Neural progenitor cell (in vitro differentiated cells): ENCODE measurements at regions not wholly inside any gene's neighbourhood (a gene's known extent, or its start where the extent isn't known, plus 50 kb on each side); places are given as distances from the start of the nearest gene placed in this dataset.

Experiments
- DNase-seq: peaks from one replicate; pipeline ENCODE4 v3.0.0-alpha.2; 2016; ENCODE audit warnings: low spot score
- H2AFZ ChIP-seq: fragments of 200-600 bp; sonication (generic); replicated peaks from 2 replicates; pipeline ENCODE4 v1.6.1; 2016; ENCODE audit warnings: antibody characterized with exemption
- H3F3A ChIP-seq: fragments of 200-600 bp; sonication (generic); 2 replicates; pipeline ENCODE4 v1.6.1; 2016; ENCODE audit warnings: antibody characterized with exemption, low read depth
- H3K27ac ChIP-seq: fragments of 200-600 bp; sonication (generic); 2 replicates; pipeline ENCODE4 v1.5.1; 2016; ENCODE audit warnings: mild to moderate bottlenecking
- H3K27me3 ChIP-seq: fragments of 200-600 bp; sonication (generic); 2 replicates; pipeline ENCODE4 v1.6.1; 2016; ENCODE audit warnings: mild to moderate bottlenecking, moderate library complexity
- H3K36me3 ChIP-seq: fragments of 200-600 bp; sonication (generic); 2 replicates; pipeline ENCODE4 v1.5.1; 2016
- H3K4me1 ChIP-seq: fragments of 200-600 bp; sonication (generic); 2 replicates; pipeline ENCODE4 v1.6.1; 2016; ENCODE audit warnings: mixed run types
- H3K4me2 ChIP-seq: fragments of 200-600 bp; sonication (generic); 2 replicates; pipeline ENCODE4 v1.6.1; 2016
- H3K4me3 ChIP-seq: fragments of 200-600 bp; sonication (generic); 2 replicates; pipeline ENCODE4 v1.5.1; 2016
- H3K79me2 ChIP-seq: fragments of 200-600 bp; sonication (generic); 2 replicates; pipeline ENCODE4 v1.6.1; 2016; ENCODE audit warnings: low read depth
- H3K9ac ChIP-seq: fragments of 200-600 bp; sonication (generic); 2 replicates; pipeline ENCODE4 v1.6.1; 2016
- H3K9me3 ChIP-seq: fragments of 200-600 bp; sonication (generic); 2 replicates; pipeline ENCODE4 v1.5.1; 2016; ENCODE audit warnings: low read depth
- H4K20me1 ChIP-seq: fragments of 200-600 bp; sonication (generic); 2 replicates; pipeline ENCODE4 v1.6.1; 2016; ENCODE audit warnings: low read depth
- H3K27ac Mint-ChIP-seq: 3 replicates; pipeline ENCODE4 v1.8.0; 2021; ENCODE audit warnings: mixed read lengths
- H3K27me3 Mint-ChIP-seq: 2 replicates; pipeline ENCODE4 v1.8.0; 2022; ENCODE audit warnings: low read depth, mild to moderate bottlenecking, inconsistent platforms, moderate library complexity, mixed read lengths; ENCODE audit not compliant: insufficient read depth
- H3K36me3 Mint-ChIP-seq: 3 replicates; pipeline ENCODE4 v1.8.0; 2021; ENCODE audit warnings: mixed read lengths
- H3K4me1 Mint-ChIP-seq: 3 replicates; pipeline ENCODE4 v1.8.0; 2021; ENCODE audit warnings: mixed read lengths
- H3K4me3 Mint-ChIP-seq: 3 replicates; pipeline ENCODE4 v1.8.0; 2021; ENCODE audit warnings: mild to moderate bottlenecking, moderate library complexity, mixed read lengths
- H3K9me3 Mint-ChIP-seq: 3 replicates; pipeline ENCODE4 v1.8.0; 2020; ENCODE audit warnings: mixed read lengths
- CTCF ChIP-seq: fragments of 200-600 bp; sonication (generic); IDR thresholded peaks from 2 replicates; pipeline ENCODE4 v1.5.1; 2017; ENCODE audit warnings: antibody characterized with exemption, mild to moderate bottlenecking
- EZH2 ChIP-seq: fragments of 200-600 bp; sonication (generic); IDR thresholded peaks from 2 replicates; pipeline ENCODE4 v1.6.1; 2017; ENCODE audit warnings: antibody characterized with exemption, mild to moderate bottlenecking, moderate library complexity
- EZH2phosphoT487 ChIP-seq: fragments of 200-600 bp; sonication (generic); IDR thresholded peaks from 2 replicates; pipeline ENCODE4 v1.6.1; 2017; ENCODE audit warnings: antibody characterized with exemption

- H3F3A ChIP-seq = no peaks in the 10 kb centered on the region
- peaks cover 16% of the 10 kb centered on the region for H3K4me1 Mint-ChIP-seq
- TF ChIP-seq EZH2 (no peak), CTCF (no peak), EZH2phosphoT487 (no peak)
- no peak overlapping the region for H3K4me3 Mint-ChIP-seq
- no peak overlapping the region for H2AFZ ChIP-seq
- H3K36me3 ChIP-seq = no peaks in the 10 kb centered on the region
- DNase-seq = no peak
- no peak overlapping the region for H3K4me3 ChIP-seq
- H3K79me2 ChIP-seq = no peaks in the 10 kb centered on the region
- H3K4me1 ChIP-seq = peaks cover 9% of the 10 kb centered on the region
- H3K9me3 Mint-ChIP-seq = no peaks in the 10 kb centered on the region
- H3K27me3 Mint-ChIP-seq = peaks cover 2% of the 10 kb centered on the region
- no peaks in the 10 kb centered on the region for H4K20me1 ChIP-seq
- no peaks in the 10 kb centered on the region for H3K27me3 ChIP-seq
- H3K36me3 Mint-ChIP-seq = no peaks in the 10 kb centered on the region
- no peak overlapping the region for H3K27ac ChIP-seq
- no peaks in the 10 kb centered on the region for H3K9me3 ChIP-seq
- H3K27ac Mint-ChIP-seq = no peak overlapping the region
- H3K4me2 ChIP-seq = no peak overlapping the region
- no peak overlapping the region for H3K9ac ChIP-seq
Measured at GRCh38 chr1:4146101-4146500, 246.0 kb upstream of the C1orf174 start.

GRCh38 chr1:4146614-4147013 is 246.5 kb upstream of the C1orf174 start:
- Histone ChIP-seq H3K4me2 (no peak overlapping the region), H3K9ac (no peak overlapping the region), H2AFZ (no peak overlapping the region), H4K20me1 (no peaks in the 10 kb centered on the region), H3K79me2 (no peaks in the 10 kb centered on the region), H3F3A (no peaks in the 10 kb centered on the region), H3K36me3 (no peaks in the 10 kb centered on the region), H3K27me3 (no peaks in the 10 kb centered on the region), H3K4me1 (peaks cover 9% of the 10 kb centered on the region), H3K27ac (no peak overlapping the region), H3K4me3 (no peak overlapping the region), H3K9me3 (no peaks in the 10 kb centered on the region)
- no peak for DNase-seq
- H3K27ac Mint-ChIP-seq = no peak overlapping the region
- peaks cover 18% of the 10 kb centered on the region for H3K4me1 Mint-ChIP-seq
- H3K4me3 Mint-ChIP-seq = no peak overlapping the region
- H3K9me3 Mint-ChIP-seq = no peaks in the 10 kb centered on the region
- H3K27me3 Mint-ChIP-seq = peaks cover 2% of the 10 kb centered on the region
- TF ChIP-seq EZH2 = no peak
- no peak for TF ChIP-seq EZH2phosphoT487
- TF ChIP-seq CTCF = no peak
- no peaks in the 10 kb centered on the region for H3K36me3 Mint-ChIP-seq

- Histone ChIP-seq H3K36me3 (no peaks in the 10 kb centered on the region), H3K9ac (no peak overlapping the region), H3F3A (no peaks in the 10 kb centered on the region), H3K27me3 (no peaks in the 10 kb centered on the region), H3K79me2 (no peaks in the 10 kb centered on the region), H2AFZ (peak overlapping the region; percentile 17), H3K27ac (no peak overlapping the region), H4K20me1 (no peaks in the 10 kb centered on the region), H3K9me3 (no peaks in the 10 kb centered on the region), H3K4me2 (no peak overlapping the region), H3K4me3 (no peak overlapping the region), H3K4me1 (peaks cover 9% of the 10 kb centered on the region)
- Mint-ChIP-seq H3K27me3 (peaks cover under 1% of the 10 kb centered on the region), H3K4me1 (peaks cover 19% of the 10 kb centered on the region), H3K36me3 (no peaks in the 10 kb centered on the region), H3K27ac (no peak overlapping the region), H3K9me3 (no peaks in the 10 kb centered on the region), H3K4me3 (no peak overlapping the region)
- no peak for DNase-seq
- TF ChIP-seq EZH2 = no peak
- no peak for TF ChIP-seq EZH2phosphoT487
- no peak for TF ChIP-seq CTCF
Measured at GRCh38 chr1:4147509-4147908, 247.4 kb upstream of the C1orf174 start.

GRCh38 chr1:4149281-4149680 is 249.2 kb upstream of the C1orf174 start:
- Histone ChIP-seq H3K36me3 (no peaks in the 10 kb centered on the region), H3K9me3 (no peaks in the 10 kb centered on the region), H3K27ac (no peak overlapping the region), H3K4me2 (no peak overlapping the region), H3F3A (no peaks in the 10 kb centered on the region), H3K4me1 (peaks cover 9% of the 10 kb centered on the region), H2AFZ (no peak overlapping the region), H3K4me3 (no peak overlapping the region), H3K27me3 (no peaks in the 10 kb centered on the region), H4K20me1 (no peaks in the 10 kb centered on the region), H3K79me2 (no peaks in the 10 kb centered on the region), H3K9ac (no peak overlapping the region)
- Mint-ChIP-seq H3K36me3 (no peaks in the 10 kb centered on the region), H3K9me3 (no peaks in the 10 kb centered on the region), H3K27me3 (peaks cover under 1% of the 10 kb centered on the region), H3K27ac (no peak overlapping the region), H3K4me1 (peaks cover 22% of the 10 kb centered on the region), H3K4me3 (no peak overlapping the region)
- TF ChIP-seq CTCF = no peak
- TF ChIP-seq EZH2 = no peak
- no peak for TF ChIP-seq EZH2phosphoT487
- no peak for DNase-seq
